KBM-7 (cell line): ENCODE measurements at regions not wholly inside any gene's neighbourhood (a gene's known extent, or its start where the extent isn't known, plus 50 kb on each side); places are given as distances from the start of the nearest gene placed in this dataset.
"Not testable (repeated sequence)": the region's sequence is repeated elsewhere in the genome, so short reads cannot be mapped to it uniquely, and the experiment has no call there.

Experiments used
- DNase-seq: peaks from one replicate; pipeline ENCODE4 v3.0.0-alpha.2; 2015
- in situ Hi-C: fragments of 300-500 bp; cut with MboI; formaldehyde crosslinking; loops from 2 replicates; pipeline ENCODE4 v1.14.3; 2020; ENCODE audit warnings: low sequenced_read_pairs, low pct_unique_long_range_greater_than_20kb, mixed read lengths

DNA sequence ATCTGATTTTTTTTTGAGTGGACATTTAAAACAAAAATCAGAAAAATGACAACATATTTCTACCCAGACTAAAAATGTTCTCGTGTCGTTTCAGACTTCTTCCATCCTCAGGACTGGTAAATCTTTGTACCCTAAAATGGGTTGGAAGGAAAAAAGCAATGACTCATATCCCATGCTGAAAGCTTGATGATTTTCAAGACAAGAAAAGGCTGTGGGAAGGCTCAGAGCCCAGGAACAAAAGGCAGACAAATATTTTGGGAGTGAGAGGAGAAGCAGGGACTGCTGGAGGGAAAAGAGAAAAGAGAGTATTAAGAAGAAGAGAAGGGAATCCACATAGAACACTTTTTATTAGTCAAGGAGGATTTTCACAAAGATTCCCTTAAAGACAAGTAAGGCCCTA, 77.1 kb upstream of the CTAGE1 start:
- in situ Hi-C loops = no loop called here

DNA sequence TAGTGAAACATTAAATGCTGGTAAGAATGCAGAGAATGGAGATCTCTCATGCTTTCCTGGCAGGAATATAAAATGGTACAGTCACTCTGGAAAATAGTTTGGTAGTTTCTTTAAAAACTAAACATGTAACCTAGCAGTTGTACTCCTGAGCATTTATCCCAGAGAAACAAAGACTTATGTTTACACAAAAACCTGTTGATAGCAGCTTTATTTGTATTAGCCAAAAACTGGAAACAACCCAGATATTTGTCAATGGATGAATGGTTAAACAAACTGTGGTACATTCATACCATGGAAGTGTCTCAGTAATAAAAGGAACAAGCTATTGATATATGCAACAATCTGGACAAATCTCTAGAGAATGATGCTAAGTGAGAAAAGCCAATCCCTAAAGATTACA, 81.7 kb upstream of the CTAGE1 start:
- in situ Hi-C loops = no loop called here
- no peak for DNase-seq

More for the DNA sequence above, 77.1 kb upstream of the CTAGE1 start:
- DNase-seq = no peak

DNA sequence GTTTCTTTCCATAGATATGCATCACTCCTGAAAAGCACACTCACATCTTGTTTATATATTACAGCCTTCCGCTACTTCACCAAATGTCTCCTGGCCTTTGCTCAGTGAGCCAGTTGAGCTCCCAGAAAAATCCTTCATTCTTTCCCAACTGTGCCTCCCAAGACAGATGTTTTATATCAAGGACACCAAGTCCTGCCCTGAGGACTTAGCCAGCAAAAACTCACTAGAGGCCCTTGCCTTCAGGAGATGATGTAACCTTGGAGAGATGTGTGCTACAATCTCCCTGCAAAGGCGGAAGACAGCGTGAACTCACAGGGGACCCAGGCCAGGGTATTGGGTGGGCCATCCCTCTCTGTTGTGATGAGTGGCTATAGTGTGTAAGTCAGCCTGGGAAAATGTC, 86.1 kb upstream of the CTAGE1 start:
- no peak for DNase-seq
- in situ Hi-C loops = no loop called here

DNA sequence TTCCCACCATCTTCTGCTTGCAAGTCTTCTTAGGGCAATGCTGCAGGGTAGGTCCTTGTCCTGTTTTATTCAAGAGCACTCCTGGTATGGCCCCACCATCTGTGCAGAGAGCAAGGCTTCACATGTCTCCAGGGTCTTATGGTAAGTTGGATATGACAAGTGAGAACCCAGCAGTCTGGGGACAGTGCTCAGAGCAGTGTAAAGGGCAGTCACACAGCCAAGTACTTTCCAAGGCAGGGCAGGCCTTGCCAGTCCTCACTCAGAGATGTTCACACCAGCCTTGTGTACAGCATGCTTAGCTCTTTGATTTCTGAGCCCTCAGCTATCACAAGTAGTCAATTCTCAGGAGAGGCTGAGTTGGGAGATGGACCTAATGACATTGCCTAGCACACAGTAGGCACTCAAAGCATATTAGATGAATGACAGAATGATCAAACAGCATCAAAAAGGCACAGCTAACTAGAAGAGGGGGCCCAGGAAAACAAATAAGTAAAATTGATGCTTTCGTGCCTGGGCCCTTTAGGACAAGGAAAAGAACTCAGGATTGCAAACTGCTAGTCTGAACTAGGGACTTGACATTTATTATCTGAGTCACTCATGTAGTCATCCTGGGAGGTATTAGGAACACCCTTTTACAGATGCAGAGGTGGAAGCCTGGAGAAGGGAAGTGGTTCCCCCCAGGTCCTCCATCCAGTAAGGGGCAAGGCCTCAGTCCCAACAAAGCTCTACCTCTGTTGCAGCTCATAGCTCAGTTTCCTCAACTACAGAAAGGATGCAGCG, 86.7 kb upstream of the CTAGE1 start:
- in situ Hi-C loops = no loop called here
- no peak for DNase-seq

DNA sequence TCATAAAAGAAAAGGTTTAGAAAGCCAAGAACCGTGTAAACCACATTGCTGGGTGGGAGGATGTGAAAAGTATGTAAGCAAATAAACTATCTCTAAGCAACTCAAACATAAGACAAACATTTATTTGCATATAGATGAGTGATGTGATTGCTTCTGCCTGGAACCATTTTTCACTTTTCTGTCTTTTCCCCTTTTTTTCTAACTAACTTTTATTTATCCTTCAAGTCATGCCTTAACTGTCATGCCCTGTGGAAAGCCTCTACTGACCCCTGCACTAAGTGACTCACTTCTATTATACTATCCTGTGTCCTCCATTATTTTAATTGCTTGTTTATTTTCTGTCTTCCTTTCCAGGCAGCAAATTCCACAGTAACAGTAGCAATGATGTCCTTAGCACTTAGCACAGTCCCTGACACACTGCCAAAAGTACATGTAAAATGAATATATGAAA, 87.5 kb upstream of the CTAGE1 start:
- no peak for DNase-seq
- in situ Hi-C loops = no loop called here

DNA sequence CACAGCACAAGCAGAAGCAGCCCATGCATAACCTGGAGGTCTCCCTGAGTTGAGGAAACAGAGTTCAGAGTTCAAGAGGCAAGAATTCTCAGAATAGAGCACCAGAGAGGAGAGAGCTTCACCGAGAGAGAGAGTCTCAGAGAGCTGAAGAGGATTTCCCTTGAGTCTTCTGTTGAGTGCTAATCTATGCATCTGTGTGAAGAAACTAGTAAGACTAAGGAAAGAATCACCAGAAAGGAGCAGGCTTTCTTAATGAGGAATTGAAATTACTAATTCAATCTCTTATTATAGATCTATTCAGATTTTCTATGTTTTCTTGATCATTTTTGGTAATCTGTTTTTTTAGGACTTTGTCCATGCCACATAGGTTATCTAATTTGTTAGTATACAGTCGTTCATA, 89.3 kb upstream of the CTAGE1 start:
- in situ Hi-C loops = no loop called here
- no peak for DNase-seq

DNA sequence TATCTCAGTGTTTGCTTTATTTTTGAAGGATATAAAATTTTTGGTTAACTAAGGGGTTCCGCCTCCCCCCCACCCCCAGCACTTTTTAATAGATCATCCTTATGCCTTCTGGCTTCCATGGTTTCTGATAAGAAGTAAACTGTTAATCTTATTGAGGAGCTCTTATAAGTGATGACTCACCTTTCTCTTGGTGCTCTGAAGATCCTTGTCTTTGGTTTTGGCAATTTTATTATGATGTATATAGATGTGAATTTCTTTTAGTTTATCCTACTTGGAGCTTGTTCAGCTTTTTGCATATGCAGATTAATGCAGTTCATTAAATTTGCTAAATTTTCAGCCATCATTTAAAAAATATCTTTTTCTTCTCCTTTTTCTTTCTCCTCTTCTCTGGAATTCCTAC, 91.7 kb upstream of the CTAGE1 start:
- in situ Hi-C loops = no loop called here
- DNase-seq = no peak

DNA sequence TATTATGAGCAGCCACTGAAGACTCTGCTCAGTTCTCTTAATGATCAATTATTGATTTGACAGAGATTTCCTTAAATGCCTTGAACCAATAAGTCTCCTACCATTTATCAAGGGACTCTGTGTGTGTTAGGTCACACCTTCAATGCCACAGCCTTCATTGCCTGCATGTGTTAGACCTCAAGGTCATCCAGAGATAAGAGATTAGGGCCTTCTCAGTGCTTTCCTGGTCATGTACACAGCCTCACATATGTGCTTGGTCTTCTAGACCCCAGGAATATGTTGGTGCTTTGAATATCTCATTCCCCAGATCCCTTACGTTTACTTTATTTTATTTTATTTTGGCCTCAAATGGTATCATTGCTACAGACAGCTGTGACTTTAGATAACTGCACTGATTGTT, 93.0 kb upstream of the CTAGE1 start:
- in situ Hi-C loops = no loop called here
- no peak for DNase-seq

DNA sequence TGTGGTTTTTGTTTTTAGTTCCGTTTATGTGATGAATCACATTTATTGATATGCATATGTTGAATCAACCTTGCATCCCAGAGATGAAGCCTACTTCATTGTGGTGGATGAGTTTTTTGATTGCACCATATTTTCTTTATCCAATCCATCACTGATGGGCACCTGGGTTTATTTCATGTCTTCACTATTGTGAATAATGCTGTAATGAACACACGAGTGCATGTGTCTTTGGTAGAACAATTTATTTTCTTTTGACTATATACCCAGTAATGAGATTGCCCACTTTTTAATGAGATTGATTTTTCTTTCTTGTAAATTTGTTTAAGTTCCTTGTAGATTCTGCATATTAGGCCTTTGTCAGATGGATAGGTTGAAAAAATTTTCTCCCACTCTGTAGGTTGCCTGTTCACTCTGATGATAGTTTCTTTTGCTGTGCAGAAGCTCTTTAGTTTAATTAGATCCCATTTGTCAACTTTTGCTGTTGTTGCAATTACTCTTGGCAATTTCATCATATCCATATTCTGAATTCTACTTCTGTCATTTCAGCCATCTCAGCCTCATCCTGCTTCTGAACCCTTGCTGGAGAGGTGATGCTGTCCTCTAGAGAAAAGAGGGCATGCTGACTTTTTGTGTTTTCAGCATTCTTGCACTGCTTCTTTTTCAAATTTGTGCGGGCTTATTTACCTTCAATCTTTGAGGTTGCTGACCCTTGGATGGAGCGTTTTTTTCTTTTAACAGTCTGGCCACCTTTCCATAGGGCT, 96.2 kb upstream of the CTAGE1 start:
- in situ Hi-C loops = no loop called here
- no peak for DNase-seq

DNA sequence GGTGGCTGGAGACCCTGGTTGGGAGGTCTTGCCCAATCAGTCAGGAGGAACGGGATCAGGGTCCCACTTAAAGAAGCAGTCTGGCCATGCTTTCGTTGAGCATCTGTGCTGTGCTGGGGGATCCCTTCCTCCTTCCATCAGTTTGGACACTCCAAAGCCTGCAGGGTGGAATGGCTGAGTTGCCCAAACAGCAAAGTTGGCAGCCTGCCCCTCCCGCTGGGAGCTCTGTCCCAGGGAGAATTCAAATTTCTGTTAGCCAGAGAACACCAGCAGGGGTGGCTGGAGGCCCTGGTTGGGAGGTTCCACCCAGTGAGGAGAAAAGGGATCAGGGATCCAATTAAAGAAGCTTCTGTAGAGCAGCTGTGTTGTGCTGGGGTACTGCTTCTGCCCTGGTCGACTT, 96.9 kb upstream of the CTAGE1 start:
- in situ Hi-C loops = no loop called here
- no peak for DNase-seq

DNA sequence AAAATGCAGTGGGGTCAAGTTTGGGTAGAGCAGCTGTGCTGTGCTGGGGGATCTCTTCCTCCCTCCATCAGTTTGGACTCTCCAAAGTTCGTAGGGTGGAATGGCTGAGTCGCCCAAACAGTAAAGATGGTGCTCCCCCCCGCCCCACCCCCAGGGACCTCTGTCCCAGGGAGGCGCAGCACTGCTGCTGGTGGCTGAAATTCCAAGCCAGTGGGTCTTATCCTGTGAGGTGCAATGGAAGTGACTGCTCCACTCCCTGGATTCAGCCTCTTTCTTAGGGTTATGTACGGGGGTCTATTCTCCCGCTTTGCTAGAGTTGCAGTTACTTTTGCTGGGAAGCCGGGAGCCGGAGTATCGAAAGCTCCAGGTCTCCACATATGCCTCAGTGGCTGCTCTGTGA, 97.5 kb upstream of the CTAGE1 start:
- no peak for DNase-seq

DNA sequence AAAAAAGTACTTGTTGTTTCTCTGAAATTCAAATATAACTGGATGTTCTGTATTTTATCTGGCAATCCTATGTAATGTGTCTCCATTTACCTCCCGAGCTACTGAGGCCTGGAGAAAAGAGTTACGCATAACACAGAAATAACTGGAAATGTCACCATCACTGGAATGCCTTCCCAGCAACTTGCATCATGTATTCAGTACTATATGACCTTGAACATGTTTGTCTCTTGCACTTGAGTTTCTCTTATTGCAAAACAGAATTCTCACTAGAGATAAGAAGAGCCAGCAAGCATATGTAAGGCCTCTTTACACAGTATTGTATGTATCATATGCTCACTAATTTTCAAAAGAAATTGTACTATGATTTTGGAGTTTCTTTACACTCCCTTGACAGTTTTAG, 99.6 kb upstream of the CTAGE1 start:
- in situ Hi-C loops = no loop called here
- DNase-seq = no peak

More for the DNA sequence above, 97.5 kb upstream of the CTAGE1 start:
- in situ Hi-C loops = no loop called here

DNA sequence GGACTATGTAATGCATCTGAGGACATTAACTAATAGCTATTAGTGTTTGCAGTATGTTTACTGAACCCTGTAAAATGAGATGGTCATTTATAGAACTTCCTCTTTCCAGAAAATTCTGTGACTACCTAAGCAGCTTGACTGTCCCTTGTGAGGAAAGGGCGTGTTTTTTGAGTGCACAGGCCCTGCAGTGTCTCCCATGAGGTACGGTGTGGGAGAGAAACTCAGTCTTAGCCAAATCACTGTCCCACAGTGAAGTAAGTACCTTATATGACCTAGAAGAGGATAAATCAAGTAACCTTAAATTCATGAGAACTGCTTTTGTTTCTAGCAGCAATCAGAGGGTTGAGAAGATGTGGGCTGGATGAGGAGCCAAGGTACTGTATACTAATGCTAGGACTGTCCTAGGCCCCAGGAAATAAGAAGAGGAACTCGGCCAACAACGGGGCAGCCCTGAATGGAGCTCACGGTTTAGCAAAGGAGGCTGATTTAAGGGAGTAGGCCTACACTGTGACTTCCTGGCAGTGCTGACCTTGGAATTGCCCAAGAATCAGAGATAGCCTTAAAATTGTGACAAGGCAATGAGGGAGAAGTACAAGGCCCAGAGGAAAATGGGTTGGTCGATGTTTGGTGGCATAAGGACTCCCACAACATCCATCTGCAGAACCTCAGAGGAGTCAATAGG, 103.5 kb upstream of the CTAGE1 start:
- in situ Hi-C loops = no loop called here
- peak; percentile 3 for DNase-seq

DNA sequence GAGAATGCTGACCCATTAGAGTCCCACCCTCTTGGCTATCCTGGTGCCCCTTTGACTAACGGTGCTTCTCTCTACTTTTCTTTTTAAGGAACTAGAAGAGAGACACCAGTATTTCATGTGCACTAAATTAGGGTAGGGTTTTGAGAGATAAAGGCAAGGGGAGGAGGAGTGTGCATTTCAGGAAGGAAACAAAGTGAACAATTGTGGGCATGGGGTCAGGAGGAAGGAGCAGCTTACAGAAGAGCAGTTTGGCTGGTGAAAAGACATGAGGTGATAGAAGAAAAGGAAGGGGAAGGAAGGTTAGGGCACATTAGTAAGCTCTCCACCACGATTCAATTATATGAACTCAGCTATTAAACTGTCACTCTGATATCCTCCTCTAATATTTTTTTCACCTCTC, 105.8 kb upstream of the CTAGE1 start:
- DNase-seq = peak; percentile 57

DNA sequence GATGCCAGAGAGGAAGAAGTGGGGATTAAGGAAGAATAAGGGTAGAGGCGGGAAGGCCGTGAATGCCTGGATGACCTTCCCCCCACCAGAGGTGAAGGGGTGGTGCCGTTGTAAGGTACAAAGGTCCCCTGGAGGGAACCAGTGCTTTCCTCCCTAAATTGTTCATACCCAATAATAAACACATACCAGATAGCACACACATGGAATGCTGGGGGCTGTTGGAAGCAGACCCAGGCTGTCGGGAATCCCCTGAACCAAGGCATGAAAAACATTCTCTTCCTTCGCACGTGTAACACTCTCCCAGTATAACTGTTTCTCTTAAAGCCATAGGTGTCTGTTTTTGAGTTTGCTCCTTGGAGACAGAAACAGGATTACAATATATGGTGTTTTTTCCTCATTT, 107.1 kb upstream of the CTAGE1 start:
- in situ Hi-C loops = no loop called here
- no peak for DNase-seq

More for the DNA sequence above, 105.8 kb upstream of the CTAGE1 start:
- in situ Hi-C loops = no loop called here

DNA sequence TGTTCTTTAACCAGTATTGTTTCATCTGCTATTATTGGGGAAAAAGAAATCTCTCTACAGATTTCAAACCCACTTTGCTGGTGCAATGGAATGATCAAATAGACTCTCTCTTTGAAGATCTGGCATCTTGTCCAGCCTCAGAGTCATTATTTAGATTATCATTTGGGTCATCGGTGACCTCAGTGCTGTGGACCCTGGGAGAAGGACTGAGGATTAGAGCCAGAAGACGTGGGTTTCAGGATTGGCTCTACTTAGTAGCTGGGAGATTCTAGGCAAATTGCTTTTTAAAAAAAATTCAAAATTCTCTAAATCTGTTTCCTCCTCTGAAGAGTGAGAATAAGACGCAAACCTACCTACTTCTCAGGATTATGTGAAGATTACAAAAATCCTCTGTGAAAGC, 107.6 kb upstream of the CTAGE1 start:
- in situ Hi-C loops = no loop called here
- no peak for DNase-seq

DNA sequence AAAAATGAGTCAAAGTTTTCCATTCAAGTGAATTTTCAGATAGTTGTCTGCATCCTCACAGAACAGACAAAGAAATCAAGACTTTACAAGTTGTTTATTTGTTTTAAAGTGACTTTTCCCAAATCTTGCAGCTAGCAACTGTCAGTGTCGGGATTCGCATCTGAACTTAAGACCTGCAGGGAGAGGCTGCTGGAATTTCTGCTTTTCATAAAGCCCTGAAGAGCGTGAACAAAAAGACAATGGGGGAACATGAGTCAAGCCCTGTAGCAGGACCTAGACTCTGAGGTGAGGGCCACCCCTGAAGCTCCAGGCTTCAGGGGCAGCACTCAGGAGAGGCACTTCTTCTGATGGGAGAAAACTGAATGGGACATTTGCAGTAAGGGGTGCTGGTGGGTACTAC, 108.2 kb upstream of the CTAGE1 start:
- no peak for DNase-seq
- in situ Hi-C loops = no loop called here

DNA sequence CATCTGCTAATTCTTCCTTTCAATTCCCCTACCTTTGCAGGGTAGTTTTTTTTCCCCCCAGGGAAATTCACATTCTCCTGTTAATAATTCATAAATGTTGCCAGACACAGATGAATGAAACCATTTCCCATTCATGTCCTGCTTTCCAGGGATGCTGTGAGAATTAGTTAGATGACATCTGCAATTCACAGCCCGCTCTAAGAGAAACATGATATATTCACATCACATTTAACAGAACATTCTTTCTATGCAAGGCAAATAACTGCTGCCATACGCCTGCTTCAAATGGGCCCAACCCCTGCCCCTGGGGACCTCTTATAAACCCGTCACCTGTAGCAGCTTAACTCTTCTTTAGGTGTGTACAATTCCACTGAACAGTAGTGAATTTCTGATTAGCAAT, 110.6 kb upstream of the CTAGE1 start:
- in situ Hi-C loops = no loop called here
- no peak for DNase-seq

DNA sequence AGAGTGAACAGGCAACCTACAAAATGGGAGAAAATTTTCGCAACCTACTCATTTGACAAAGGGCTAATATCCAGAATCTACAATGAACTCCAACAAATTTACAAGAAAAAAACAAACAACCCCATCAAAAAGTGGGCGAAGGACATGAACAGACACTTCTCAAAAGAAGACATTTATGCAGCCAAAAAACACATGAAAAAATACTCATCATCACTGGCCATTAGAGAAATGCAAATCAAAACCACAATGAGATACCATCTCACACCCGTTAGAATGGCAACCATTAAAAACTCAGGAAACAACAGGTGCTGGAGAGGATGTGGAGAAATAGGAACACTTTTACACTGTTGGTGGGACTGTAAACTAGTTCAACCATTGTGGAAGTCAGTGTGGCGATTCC, 117.0 kb upstream of the CTAGE1 start:
- in situ Hi-C loops, DNase-seq: not testable (repeated sequence)

DNA sequence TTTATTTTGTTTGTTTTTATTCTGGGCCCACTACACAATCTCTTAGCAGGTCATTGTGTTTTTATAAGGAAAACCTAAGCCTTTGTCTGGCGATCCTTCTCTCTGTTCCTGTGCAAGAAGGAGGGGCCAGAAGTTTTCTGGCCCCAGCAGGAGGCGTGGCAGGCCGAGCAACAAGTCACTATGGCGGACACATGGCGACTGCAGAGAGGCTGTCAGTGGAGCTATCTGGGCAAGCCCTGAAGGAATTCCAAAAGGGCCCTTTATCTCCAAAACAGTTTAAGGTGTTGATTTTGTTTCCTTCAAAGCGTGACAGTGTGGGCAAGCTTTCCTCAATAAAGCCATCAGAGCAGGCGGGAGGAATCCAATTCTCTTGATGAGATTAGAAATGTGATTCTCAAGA, 118.8 kb upstream of the CTAGE1 start:
- in situ Hi-C loops = no loop called here
- DNase-seq = no peak
